Stimulated activated CD4-positive, alpha-beta T cell treated with anti-CD3 and anti-CD28 coated beads, TNF-alpha, amount 100 ng/mL, for 48 hours (primary cell): ENCODE measurements at regions not wholly inside any gene's neighbourhood (a gene's known extent, or its start where the extent isn't known, plus 50 kb on each side); places are given as distances from the start of the nearest gene placed in this dataset.

Experiments used
- DNase-seq, 3 donors: peaks; one replicate each; pipeline ENCODE4 v3.0.0-alpha.2; 2020; ENCODE audit warnings: low read depth in 3 of 3

- DNase-seq: no peak
These were observed 97.9 kb upstream of the PFN2 start for GRCh38 chr3:150068440-150069153.

GRCh38 chr3:150067561-150067960 is 96.9 kb upstream of the PFN2 start:
- no peak for DNase-seq

DNA sequence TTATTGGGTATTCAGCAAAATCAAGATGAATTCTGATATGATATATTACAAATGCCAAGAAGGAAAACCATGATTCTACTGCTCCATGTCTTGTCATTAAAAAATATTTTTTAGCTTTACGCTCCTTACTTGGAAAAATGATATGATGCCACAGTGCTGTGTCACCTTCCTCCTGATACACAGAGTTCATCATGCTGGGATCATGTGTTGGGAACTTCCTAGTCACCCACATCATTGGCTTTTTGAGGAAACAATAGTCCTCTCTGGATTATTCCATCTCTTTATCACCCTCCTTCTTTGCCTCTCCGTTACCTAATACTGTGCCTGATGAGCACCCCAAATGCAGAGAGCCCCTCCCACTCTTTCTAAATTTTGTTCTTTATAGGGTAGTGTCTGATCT is 94.3 kb upstream of the PFN2 start:
- no peak for DNase-seq

- DNase-seq: no peak
These were observed 92.5 kb upstream of the PFN2 start for GRCh38 chr3:150063237-150063636.

DNA sequence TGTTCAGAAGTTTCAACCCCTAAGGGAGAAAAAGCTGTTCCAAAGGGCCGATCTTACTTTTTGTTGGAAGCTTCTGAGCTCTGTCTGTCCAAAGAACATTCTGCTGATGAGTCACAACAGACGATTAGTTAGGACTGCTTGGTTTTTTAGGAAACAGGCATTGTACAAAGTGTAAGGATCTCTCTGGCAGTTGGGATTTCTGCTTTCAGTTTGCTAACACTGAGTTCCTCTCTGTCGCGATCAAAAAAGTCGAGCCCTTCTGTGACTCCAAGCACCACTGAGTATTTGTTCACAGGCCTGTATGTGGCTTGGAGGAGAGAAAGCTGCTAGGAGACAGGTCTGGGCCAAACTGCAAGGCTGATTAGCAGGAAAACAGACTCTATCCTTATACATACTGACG is 91.8 kb upstream of the PFN2 start:
- DNase-seq: no peak

DNA sequence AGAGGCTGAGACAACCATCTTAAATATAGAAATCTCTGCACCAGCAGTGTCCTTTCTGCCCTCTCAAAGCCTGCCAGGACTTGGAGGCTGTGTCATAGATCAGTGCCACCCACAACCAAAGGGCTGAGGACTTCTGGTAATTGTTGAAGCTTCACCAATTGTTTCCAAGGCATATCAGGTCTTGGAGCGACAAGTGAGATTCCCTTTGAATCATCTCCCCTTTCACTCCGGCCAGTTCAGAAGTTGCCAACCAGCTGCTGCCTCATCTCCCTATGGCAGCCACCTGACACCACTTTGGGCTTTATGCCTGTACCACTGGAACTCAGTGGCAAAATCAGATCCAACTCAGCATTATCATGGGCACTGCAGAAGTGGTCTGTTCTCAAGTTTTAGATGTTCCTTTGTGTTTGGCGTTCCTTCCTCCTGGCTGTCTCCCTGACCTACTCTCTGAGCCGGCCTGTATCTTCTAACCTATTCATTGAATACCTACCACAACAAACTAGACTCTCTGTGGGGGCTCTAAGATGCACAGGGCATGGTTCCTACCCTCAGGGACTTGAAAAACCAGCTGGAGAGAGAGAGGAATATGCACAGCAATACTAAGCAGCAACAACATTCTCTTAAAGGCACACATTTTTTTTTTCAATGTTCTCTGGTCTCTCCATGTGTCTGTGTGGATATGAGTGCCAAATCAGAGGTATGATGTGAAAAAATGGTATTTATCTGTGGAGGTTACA is 90.8 kb upstream of the PFN2 start:
- no peak for DNase-seq

DNA sequence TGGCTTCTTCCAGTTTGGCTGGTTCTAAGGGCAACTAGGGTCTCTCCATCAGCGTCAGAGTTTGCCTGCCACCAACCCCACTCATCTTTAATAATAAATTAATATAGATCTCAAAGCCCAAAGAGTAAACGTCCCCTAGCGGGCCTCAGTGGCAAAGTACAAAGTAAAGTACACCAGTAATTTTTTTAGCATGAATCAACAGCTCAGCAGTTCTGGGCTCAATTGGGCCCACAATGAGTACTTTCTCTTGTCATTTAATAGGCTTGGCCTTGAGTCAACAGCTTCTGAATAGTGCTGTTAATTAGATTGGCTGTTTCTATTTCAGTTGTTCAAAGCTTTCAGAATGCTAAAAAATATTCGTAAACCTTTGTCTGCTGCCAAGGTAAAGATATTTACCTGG is 89.0 kb upstream of the PFN2 start:
- no peak for DNase-seq

DNA sequence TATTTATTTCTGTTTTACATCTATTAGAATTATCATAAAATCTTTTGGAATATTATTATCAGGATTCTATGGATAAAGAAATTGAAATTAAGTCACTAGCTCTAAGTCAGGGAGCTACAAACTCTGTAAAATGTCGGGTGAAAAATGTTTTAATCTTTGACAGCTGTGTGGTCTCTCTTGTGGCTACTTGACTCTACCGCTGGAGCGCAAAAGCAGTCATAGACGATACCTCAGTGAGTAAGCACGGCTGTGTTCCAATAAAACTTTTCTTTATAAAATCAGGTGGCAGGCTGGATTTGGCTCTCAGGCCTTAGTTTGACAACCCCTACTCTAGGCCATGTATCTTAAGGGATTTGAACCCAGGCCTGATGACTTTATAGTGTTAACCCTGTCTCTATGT is 88.5 kb upstream of the PFN2 start:
- no peak for DNase-seq

GRCh38 chr3:150057227-150057626 is 86.5 kb upstream of the PFN2 start:
- no peak for DNase-seq

- DNase-seq: no peak
These were observed 84.6 kb upstream of the PFN2 start for GRCh38 chr3:150055332-150055731.

GRCh38 chr3:150054635-150055034 is 83.9 kb upstream of the PFN2 start:
- no peak for DNase-seq

DNA sequence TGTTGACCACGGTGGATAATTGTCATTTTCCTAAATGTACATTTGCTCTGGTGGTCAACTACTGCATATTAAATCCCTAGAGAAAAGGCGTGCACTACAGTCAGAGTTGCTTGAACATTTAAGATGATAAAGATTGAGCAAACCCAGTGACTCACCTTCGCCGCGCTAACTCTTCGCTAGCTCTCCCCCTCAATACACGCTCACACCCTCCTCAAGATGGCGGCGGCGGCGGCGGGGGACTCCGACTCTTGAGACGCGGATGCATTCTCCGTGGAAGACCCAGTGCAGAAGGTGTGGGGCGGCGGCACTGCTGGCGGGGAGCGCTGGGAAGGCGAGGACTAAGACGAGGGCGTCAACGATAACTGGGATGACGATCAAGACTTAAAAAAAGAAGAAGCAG is 79.8 kb upstream of the PFN2 start:
- no peak for DNase-seq

DNA sequence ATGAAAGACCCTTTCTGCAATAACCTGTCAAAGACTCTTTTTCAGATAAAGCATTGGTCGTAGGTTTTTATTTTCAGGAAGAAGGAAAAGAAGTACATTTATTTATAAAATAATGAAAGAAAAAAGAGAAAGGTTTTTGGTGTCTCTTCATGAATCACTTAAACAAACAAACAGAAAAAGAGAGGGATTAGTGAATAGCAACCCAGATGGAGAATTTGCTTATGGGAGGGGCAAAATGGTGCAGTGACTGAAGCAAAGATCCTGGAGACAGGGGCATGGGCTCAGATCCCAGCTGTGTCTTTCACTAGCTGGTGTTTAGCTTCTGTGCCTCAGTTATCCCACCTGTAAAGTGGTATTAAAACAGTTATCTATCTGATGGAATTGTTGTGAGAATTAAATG is 78.6 kb upstream of the PFN2 start:
- no peak for DNase-seq

DNA sequence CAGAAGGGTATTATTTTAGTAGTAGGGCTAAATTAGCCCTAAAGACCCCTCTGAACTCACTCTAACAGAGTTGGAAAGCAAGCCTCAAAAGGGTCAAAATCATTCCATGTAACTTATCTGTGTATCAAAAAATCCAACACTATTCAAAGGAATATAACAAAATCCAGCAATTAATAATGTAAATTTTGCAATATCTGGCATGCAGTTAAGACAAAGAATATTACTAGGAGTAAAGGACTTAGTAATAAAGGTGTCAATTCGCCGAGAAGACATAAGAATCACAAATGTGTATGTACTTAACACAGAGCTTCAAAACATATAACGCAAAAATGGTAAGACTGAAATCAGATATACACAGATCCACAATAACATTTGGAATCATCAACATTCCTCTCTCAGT is 71.2 kb upstream of the PFN2 start:
- no peak for DNase-seq

GRCh38 chr3:150040097-150040496 is 69.4 kb upstream of the PFN2 start:
- no peak for DNase-seq

GRCh38 chr3:150038830-150039229 is 68.1 kb upstream of the PFN2 start:
- DNase-seq: no peak

GRCh38 chr3:150036780-150037179 is 66.1 kb upstream of the PFN2 start:
- DNase-seq: no peak

DNA sequence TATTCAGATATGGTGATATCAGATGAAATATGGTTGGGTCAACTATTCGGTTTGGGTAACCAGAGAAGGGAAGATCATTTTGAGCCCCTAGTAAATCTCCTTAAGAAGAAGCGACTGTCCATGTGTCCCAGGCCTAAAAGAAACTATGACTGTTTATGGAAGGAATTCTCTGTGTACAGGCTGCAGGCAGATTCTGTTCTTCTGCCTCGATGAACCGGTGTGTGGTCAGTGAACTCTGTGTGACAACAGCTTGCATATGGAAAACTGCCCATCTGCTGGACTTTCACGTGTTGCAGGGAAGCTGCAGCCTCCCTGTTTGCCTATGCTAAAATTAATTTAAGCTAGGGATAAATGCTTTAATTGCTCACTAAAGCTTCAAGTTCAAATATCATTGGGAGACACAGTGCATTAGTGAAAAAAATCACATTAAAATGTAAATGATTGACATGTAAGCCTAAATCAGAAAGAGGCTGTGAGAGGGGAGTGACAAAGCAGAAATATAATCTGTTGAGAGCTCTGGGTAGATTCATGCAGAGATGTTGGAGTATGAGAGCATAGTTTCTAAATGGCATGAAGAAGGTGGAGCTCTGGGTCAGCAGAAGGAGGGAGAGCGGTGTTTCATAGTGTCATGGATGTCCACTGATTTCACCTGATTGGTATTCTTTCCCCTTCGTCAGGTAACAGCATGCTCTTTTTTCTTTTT is 65.4 kb upstream of the PFN2 start:
- DNase-seq: no peak

DNA sequence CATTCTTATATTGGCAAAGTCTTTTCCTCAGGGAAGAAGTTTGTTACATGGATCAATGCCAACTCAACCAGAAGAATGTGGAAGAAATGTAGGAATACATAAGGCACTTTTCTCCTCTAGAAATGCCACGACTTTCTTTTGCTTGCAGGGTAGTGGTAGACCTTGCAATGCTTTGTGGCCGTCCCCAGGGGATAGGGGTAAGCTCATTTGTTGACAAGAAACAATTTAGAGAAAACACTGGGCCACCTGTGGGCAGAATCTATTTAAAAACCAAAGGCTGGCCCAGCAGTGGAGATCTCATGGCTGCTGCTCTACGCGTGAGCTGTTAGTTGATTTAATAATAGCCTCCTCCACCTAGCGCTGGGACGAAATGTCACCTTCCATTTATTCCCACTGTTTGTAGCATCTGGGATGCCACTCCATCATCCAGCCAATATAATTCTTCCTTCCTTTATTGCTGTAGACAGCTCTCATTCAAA is 64.6 kb upstream of the PFN2 start:
- DNase-seq: no peak

GRCh38 chr3:150033721-150034120 is 63.0 kb upstream of the PFN2 start:
- DNase-seq: no peak

GRCh38 chr3:150030841-150031240 is 60.1 kb upstream of the PFN2 start:
- no peak for DNase-seq

GRCh38 chr3:150023239-150023636 is 52.5 kb upstream of the PFN2 start:
- DNase-seq: no peak
